ENCODE measurements at regions not wholly inside any gene's neighbourhood (a gene's known extent, or its start where the extent isn't known, plus 50 kb on each side); places are given as distances from the start of the nearest gene placed in this dataset.
"Not testable (repeated sequence)": the region's sequence is repeated elsewhere in the genome, so short reads cannot be mapped to it uniquely, and the experiment has no call there.

GRCh38 chr2:221929259-221929658 lies 357.2 kb upstream of the EPHA4 start:
- DNase-seq (ENCODE audit: low read depth in 1 of 2, low spot score in 1 of 2) = no peak
- in situ Hi-C loops (cut with HindIII; ENCODE audit: low pct_unique_long_range_greater_than_20kb, low sequenced_read_pairs) = no loop called here
- no peak for TF ChIP-seq JUND (IDR thresholded peaks at IDR 0.05; ENCODE audit: low read depth)

GRCh38 chr2:221926327-221926726 lies 354.2 kb upstream of the EPHA4 start:
- in situ Hi-C loops (cut with HindIII; ENCODE audit: low pct_unique_long_range_greater_than_20kb, low sequenced_read_pairs) = no loop called here
- TF ChIP-seq JUND (IDR thresholded peaks at IDR 0.05; ENCODE audit: low read depth) = no peak
- no peak for DNase-seq (ENCODE audit: low read depth in 1 of 2, low spot score in 1 of 2)

- in situ Hi-C loops (cut with HindIII; ENCODE audit: low pct_unique_long_range_greater_than_20kb, low sequenced_read_pairs) = no loop called here
- TF ChIP-seq JUND (IDR thresholded peaks at IDR 0.05; ENCODE audit: low read depth) = no peak
Observed at GRCh38 chr2:221924576-221924975, 352.5 kb upstream of the EPHA4 start.

GRCh38 chr2:221915926-221916325 lies 343.8 kb upstream of the EPHA4 start:
- no peak for DNase-seq (ENCODE audit: low read depth in 1 of 2, low spot score in 1 of 2)
- no peak for TF ChIP-seq JUND (IDR thresholded peaks at IDR 0.05; ENCODE audit: low read depth)
- in situ Hi-C loops (cut with HindIII; ENCODE audit: low pct_unique_long_range_greater_than_20kb, low sequenced_read_pairs) = no loop called here

More at GRCh38 chr2:221924576-221924975, 352.5 kb upstream of the EPHA4 start:
- no peak for DNase-seq (ENCODE audit: low read depth in 1 of 2, low spot score in 1 of 2)

GRCh38 chr2:221914334-221914880 lies 342.3 kb upstream of the EPHA4 start:
- no peak for TF ChIP-seq JUND (IDR thresholded peaks at IDR 0.05; ENCODE audit: low read depth)
- in situ Hi-C loops (cut with HindIII; ENCODE audit: low pct_unique_long_range_greater_than_20kb, low sequenced_read_pairs) = no loop called here
- no peak for DNase-seq (ENCODE audit: low read depth in 1 of 2, low spot score in 1 of 2)

- TF ChIP-seq JUND (IDR thresholded peaks at IDR 0.05; ENCODE audit: low read depth) = no peak
- in situ Hi-C loops (cut with HindIII; ENCODE audit: low pct_unique_long_range_greater_than_20kb, low sequenced_read_pairs) = no loop called here
- no peak for DNase-seq (ENCODE audit: low read depth in 1 of 2, low spot score in 1 of 2)
Observed at GRCh38 chr2:221911890-221912289, 339.8 kb upstream of the EPHA4 start.

- no peak for DNase-seq (ENCODE audit: low read depth in 1 of 2, low spot score in 1 of 2)
- in situ Hi-C loops (cut with HindIII; ENCODE audit: low pct_unique_long_range_greater_than_20kb, low sequenced_read_pairs) = no loop called here
- TF ChIP-seq JUND (IDR thresholded peaks at IDR 0.05; ENCODE audit: low read depth) = no peak
Observed at GRCh38 chr2:221911321-221911720, 339.2 kb upstream of the EPHA4 start.

- in situ Hi-C loops (cut with HindIII; ENCODE audit: low pct_unique_long_range_greater_than_20kb, low sequenced_read_pairs) = no loop called here
- no peak for TF ChIP-seq JUND (IDR thresholded peaks at IDR 0.05; ENCODE audit: low read depth)
- DNase-seq (ENCODE audit: low read depth in 1 of 2, low spot score in 1 of 2) = no peak
Observed at GRCh38 chr2:221908518-221908917, 336.4 kb upstream of the EPHA4 start.

- no peak for DNase-seq (ENCODE audit: low read depth in 1 of 2, low spot score in 1 of 2)
- TF ChIP-seq JUND (IDR thresholded peaks at IDR 0.05; ENCODE audit: low read depth) = no peak
- in situ Hi-C loops (cut with HindIII; ENCODE audit: low pct_unique_long_range_greater_than_20kb, low sequenced_read_pairs) = no loop called here
Observed at GRCh38 chr2:221897718-221898117, 325.6 kb upstream of the EPHA4 start.

GRCh38 chr2:221896505-221897151 lies 324.5 kb upstream of the EPHA4 start:
- DNase-seq (ENCODE audit: low read depth in 1 of 2, low spot score in 1 of 2) = no peak
- in situ Hi-C loops (cut with HindIII; ENCODE audit: low pct_unique_long_range_greater_than_20kb, low sequenced_read_pairs) = no loop called here
- TF ChIP-seq JUND (IDR thresholded peaks at IDR 0.05; ENCODE audit: low read depth) = no peak

- TF ChIP-seq JUND (IDR thresholded peaks at IDR 0.05; ENCODE audit: low read depth) = no peak
- no peak for DNase-seq (ENCODE audit: low read depth in 1 of 2, low spot score in 1 of 2)
- in situ Hi-C loops (cut with HindIII; ENCODE audit: low pct_unique_long_range_greater_than_20kb, low sequenced_read_pairs) = no loop called here
Observed at GRCh38 chr2:221895366-221896121, 323.4 kb upstream of the EPHA4 start.

GRCh38 chr2:221893501-221893900 lies 321.4 kb upstream of the EPHA4 start:
- DNase-seq (ENCODE audit: low read depth in 1 of 2, low spot score in 1 of 2) = no peak
- in situ Hi-C loops (cut with HindIII; ENCODE audit: low pct_unique_long_range_greater_than_20kb, low sequenced_read_pairs) = no loop called here
- no peak for TF ChIP-seq JUND (IDR thresholded peaks at IDR 0.05; ENCODE audit: low read depth)

GRCh38 chr2:221892006-221892405 lies 319.9 kb upstream of the EPHA4 start:
- in situ Hi-C loops (cut with HindIII; ENCODE audit: low pct_unique_long_range_greater_than_20kb, low sequenced_read_pairs); DNase-seq (ENCODE audit: low read depth in 1 of 2, low spot score in 1 of 2): not testable (repeated sequence)

All from T47D (cell line).